Neural cell (in vitro differentiated cells): ENCODE measurements at regions not wholly inside any gene's neighbourhood (a gene's known extent, or its start where the extent isn't known, plus 50 kb on each side); places are given as distances from the start of the nearest gene placed in this dataset.

Experiments used
- EP300 ChIP-seq: fragments of 450-650 bp; conservative IDR thresholded peaks from 2 replicates; pipeline ENCODE4 v1.6.1; 2014; ENCODE audit warnings: antibody characterized with exemption, mild to moderate bottlenecking, moderate library complexity; ENCODE audit not compliant: poor library complexity, severe bottlenecking
- EZH2 ChIP-seq: fragments of 200-600, 300-800 bp; shearing (Covaris generic), sonication (generic); IDR thresholded peaks from 2 replicates; pipeline ENCODE4 v1.6.1; 2014; ENCODE audit warnings: antibody characterized with exemption, low read length, borderline replicate concordance, mild to moderate bottlenecking; ENCODE audit not compliant: insufficient read depth, poor library complexity, severe bottlenecking
- POLR2AphosphoS5 ChIP-seq: IDR thresholded peaks from 2 replicates; pipeline ENCODE4 v1.6.1; 2012
- TAF1 ChIP-seq: IDR thresholded peaks from 2 replicates; pipeline ENCODE4 v1.6.1; 2012; ENCODE audit warnings: low read depth
- TF ChIP-seq, protein P1 (sequence below): fragments of 450-650 bp; IDR thresholded peaks from 2 replicates; pipeline ENCODE4 v1.5.1; 2014; ENCODE audit warnings: antibody characterized with exemption, mild to moderate bottlenecking, moderate library complexity; ENCODE audit not compliant: poor library complexity, severe bottlenecking

DNA sequence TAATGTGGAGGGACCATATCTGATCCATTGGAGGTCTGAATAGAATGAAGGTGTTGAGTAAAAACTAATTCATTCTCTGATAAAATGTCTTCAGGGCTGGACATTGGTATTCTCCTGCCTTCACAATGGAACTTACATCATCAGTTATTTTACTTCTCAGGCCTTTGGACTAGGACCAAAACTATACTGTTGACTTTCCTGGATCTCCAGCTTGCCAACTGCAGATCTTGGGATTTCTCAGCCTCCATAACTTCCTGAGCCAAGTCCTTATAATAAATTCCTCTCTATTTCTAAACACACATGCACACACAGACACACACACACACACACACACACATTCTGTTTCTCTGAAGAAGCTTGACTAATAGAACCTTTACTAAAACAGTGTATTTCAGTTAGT, 1858.6 kb upstream of the ADGRL3 start:
- TF ChIP-seq EP300 (no peak), EZH2 (no peak), POLR2AphosphoS5 (no peak), TAF1 (no peak)
- TF ChIP-seq, protein P1, sequence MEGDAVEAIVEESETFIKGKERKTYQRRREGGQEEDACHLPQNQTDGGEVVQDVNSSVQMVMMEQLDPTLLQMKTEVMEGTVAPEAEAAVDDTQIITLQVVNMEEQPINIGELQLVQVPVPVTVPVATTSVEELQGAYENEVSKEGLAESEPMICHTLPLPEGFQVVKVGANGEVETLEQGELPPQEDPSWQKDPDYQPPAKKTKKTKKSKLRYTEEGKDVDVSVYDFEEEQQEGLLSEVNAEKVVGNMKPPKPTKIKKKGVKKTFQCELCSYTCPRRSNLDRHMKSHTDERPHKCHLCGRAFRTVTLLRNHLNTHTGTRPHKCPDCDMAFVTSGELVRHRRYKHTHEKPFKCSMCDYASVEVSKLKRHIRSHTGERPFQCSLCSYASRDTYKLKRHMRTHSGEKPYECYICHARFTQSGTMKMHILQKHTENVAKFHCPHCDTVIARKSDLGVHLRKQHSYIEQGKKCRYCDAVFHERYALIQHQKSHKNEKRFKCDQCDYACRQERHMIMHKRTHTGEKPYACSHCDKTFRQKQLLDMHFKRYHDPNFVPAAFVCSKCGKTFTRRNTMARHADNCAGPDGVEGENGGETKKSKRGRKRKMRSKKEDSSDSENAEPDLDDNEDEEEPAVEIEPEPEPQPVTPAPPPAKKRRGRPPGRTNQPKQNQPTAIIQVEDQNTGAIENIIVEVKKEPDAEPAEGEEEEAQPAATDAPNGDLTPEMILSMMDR = no peak
